HG03378 (cell line): ENCODE measurements at regions not wholly inside any gene's neighbourhood (a gene's known extent, or its start where the extent isn't known, plus 50 kb on each side); places are given as distances from the start of the nearest gene placed in this dataset.
"Not testable (repeated sequence)": the region's sequence is repeated elsewhere in the genome, so short reads cannot be mapped to it uniquely, and the experiment has no call there.

Source experiments
- ATAC-seq: cut with Tn5 transposase; IDR thresholded peaks from one replicate; pipeline ENCODE4 v1.9.1; 2021; ENCODE audit warnings: mild to moderate bottlenecking, moderate library complexity; ENCODE audit not compliant: unreplicated experiment

DNA sequence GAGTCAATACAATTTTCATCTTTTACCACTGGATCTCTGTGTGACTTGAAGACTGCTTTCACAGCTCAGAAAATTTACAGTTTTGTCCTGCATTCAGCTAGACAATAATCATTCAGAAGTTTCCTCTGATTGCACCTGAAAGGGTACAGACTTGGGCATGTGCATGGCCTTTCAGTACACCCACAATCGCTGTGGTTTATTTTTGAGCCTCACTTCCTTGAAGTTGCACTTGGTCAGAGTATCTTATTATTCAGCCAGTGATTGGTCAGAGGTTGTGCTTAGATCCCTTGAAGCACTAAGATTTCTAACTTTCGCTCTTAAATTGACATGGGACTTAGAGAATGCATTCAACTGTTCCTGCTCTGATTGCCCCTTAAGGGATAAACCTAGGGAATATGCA, 508.2 kb downstream of the FAM181B start:
- ATAC-seq = no peak

DNA sequence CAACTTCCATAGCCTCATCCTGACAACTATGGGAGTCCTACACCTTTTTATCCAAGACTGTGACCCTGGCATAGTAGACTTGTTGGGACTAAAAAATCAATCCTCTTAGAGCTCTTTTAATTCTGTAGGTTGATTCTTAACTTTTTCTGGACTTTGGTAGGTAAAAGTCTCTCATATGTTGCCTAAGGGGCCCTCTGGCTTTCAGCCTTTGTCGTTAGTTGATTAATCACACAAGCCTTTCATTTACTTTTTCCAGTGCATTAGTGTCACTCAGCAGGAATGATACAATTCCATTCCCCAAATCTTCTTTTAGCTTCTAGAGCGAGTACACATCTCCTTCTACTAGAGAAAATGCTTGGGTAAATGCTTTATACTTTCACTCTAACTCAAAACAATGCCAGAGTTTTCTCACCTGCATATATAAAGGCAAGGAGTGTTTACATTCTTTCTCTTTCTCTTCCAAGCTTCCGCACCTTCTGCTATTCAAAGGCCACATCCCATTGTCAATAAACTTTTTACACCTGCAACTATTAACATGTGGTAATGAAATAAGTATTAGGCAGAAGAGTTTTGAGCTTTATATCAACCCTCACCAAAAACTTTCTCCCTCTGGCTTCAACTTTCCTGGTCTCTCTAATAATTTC, 516.6 kb downstream of the FAM181B start:
- ATAC-seq = no peak

DNA sequence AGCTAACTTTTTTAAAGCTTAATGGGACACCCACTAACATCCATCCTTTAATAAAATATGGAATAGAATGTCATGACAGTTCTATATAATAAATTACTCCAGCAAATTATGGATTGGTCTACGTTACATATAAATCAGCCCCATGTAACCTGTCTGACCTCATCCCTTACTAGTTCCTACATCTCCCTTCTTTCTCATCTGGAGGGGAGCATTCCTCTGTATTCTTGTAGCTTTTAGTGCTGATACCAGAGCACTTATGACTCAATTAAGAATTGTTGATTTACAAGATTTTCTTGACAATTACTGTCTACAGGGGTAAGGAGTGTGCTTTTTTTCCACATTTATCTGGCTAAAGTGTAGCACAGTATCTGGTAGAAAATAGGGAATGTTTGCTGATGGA, 523.7 kb downstream of the FAM181B start:
- no peak for ATAC-seq

DNA sequence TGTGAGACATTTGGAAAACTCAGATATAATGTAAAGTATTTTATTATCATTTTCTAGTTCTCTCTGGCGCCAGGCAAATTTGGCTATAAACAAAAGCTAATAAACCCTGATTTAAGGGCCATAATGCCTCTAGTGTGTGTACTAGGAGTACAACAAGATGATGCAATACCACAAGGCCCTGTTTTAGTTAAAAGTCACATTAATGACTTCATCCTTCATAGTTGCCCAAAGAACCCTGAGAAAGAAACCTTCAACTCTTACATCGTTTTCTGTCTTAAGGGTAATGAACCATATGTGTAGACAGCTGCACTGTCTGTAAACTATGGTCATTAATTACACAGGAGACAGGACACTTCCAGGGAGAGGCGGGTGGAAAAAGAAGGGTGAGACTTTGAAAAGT, 538.4 kb downstream of the FAM181B start:
- no peak for ATAC-seq

DNA sequence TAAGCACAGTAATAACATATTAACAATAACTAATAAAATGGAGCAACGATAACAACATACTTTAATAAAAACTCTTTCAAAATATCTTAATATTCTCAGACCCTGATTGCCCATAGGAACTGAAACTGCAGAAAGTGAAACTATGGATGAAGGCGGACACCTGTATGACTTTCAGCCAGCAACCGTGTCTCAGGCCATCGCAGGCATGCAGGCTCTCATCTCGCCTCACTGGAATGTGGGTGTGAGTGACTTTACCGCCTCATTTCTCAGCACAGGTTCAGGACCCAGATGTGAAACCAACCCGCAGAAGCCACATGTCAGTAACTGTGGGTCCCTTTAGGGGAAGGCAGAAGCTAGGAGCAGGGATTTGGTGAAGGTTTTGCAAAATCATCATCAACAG, 539.1 kb downstream of the FAM181B start:
- no peak for ATAC-seq

DNA sequence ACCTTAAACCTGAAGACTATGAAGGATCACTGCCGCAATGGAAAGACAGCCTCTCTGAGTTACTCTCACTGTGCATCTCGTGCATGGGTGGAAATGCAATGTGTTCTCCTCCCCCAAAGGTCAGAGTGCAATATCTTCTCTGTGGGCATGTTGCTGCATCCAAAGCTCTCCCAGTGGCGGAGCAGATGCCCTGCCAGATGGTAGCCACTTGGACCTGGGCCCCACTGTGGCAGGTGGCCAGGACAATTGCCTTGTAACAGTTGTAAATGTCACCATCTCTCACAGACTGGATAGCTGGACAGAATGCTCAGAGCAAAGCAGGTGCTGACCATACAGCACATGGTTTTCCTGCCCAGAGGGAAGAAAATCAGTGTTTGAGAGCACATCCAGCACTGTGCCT, 542.0 kb downstream of the FAM181B start:
- ATAC-seq = no peak

DNA sequence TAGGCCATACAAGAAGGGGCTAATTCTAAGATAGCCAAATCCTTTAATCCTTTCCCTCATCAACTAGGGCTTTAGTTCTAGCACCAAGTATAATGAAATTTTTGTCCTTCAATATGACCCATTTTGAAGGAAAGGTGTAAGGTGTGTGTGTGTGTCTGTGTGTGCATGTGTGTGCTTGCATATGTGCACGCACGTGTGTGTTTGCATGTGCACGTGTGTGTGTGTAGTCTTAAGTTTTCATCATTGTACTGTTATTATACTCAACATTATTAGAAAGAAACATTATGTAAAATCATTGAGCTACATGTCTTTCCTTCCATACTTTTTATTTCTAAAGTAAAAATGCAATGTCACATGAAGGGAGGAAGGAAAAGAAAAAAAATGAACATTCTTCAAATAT, 547.7 kb downstream of the FAM181B start:
- ATAC-seq = no peak

DNA sequence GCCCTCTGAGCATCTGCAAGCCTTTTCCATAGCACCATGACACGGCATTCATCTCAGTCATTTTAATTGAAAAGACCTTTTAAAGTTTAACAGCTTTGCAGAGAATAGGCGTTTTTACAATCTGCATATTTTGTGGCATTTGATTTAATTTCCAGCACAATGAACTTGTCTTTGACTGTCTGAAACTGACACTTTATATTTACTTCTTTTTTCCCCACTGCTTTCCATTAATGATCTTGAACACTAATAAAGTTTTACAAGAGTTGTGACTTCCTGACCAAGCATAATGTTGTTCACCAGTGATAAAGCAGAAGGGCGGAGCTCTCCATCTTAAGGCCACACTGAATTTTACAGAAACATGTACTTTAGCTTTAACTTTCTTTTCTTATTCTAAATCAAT, 548.7 kb downstream of the FAM181B start:
- no peak for ATAC-seq

DNA sequence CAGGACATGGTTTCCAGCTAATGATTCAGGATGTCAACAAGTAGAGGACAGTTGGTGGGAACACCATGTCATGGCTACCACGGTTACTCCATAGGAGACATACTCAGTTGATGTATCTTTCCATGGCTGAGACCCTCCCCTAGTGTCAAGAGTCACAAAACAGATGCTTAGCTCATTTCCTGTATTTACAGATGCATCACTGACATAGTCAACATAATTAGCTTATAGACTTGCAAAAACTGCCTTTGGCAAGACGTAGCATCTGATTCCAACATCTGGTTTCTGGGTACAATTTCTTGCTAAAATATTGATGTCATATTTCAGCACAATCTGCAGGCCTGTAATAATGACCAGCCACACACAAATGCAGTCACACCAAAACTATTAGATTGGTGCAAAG, 550.3 kb downstream of the FAM181B start:
- no peak for ATAC-seq

DNA sequence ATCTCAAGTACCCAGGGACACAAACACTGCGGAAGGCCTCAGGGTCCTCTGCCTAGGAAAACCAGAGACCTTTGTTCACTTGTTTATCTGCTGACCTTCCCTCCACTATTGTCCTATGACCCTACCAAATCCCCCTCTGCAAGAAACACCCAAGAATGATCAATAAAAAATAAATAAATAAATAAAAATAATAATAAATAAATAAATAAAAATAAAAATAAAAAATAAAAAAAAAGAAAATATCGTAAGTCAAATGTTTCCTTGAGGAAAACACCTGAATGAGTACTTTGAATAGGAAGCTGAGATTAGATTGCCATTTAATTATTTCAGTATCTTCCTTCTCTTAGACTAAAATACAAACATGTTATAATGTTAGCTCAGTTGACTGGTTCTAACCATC, 551.0 kb downstream of the FAM181B start:
- not testable (repeated sequence) for ATAC-seq

DNA sequence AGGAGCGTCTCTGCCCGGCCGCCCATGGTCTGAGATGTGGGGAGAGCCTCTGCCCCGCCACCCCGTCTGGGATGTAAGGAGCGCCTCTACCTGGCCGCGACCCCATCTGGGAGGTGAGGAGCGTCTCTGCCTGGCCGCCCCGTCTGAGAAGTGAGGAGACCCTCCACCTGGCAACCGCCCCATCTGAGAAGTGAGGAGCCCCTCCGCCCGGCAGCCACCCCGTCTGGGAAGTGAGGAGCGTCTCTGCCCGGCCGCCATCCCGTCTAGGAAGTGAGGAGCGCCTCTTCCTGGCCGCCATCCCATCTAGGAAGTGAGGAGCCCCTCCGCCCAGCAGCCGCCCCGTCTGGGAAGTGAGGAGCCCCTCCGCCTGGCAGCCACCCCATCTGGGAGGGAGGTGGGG, 551.9 kb downstream of the FAM181B start:
- ATAC-seq = not testable (repeated sequence)

DNA sequence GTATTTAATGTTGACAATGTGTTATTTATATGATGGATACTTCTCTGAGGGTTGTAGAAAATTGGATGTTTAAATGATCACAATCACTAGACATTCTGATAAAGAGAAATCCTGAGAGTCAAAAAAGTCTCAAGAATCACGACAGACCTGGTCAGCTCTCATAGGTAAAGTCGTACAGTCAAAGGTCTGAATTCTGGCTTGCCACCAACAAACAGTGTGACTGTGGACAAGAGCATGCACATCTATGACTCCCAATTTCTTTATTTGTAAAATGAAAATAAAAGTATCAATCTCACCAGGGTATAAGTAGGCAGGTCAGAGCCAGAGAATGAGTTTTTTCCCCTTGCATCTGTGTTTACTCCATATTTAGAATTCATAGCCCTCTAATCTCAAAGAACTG, 556.7 kb downstream of the FAM181B start:
- no peak for ATAC-seq

DNA sequence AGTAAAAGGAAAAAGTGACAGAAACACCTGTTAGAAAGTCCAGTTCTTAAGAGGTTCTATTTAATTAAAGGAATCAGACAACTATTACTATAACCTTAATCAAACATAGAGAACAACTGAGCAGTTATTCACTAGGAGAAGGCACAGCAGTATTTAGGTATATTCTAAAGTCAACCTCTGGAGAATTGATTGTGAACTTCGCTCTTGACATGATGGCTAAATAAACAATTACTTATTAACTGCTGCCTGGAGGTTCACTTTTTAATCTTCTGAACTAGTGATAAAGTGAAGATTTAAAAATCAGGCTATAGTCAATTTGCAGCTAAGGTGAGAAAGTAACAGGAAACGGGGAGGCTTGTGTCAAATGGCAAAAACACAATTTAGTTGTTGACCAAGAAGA, 557.3 kb downstream of the FAM181B start:
- no peak for ATAC-seq

DNA sequence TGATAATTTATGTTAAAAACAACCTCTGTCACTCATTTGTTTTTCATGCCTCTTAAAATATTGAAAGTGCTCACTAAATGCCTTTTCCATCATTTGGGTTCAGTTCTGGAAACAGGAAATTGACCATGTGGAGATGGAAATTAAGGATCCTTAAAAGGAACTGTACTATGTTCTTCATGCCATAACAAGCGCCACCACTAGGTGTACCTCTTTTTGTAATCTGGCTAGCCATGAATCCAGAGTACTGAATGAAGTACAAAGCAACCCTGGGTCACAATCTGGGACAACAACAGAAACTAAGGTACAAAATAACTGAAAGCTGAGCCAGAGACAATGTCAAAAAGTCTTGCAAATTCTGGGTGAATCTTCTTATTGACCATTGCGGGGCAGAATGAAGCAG, 559.1 kb downstream of the FAM181B start:
- ATAC-seq = no peak

DNA sequence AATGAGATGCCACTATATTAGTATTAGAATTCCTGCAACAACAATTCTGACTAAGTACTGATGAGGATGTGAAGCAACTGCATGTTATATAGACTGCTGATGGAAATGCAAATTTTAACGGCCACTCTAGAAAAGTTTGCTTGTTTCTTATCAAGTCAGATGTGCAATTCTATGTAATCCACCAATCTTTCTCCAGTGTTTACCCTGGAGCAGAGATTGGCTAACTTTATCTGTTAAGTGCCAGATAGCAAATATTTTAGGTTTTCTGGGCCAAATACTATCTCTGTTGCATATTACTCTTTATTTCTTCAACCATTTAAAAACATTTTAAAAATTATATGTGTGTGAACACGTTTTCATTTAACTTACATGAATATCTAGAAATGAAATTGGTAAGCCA, 586.9 kb downstream of the FAM181B start:
- no peak for ATAC-seq

DNA sequence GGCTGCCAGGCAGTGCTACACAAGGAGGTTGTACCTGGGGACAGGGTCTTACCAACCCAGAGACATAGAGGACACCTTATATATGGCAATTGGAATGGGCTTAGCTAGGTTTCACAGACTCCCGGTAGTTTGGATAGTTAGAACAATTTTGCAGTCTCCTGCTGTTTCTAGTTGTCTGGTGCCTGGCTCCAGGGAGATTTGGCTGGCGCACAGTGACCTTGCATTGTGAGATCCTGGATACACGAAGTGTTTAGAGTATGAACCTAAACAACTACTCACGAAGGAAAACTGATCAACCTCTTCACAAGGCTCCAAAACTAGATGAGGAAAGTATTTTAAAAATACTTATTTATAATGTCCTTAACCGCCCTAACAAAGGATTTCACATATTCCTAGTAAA, 614.7 kb downstream of the FAM181B start:
- ATAC-seq = no peak

DNA sequence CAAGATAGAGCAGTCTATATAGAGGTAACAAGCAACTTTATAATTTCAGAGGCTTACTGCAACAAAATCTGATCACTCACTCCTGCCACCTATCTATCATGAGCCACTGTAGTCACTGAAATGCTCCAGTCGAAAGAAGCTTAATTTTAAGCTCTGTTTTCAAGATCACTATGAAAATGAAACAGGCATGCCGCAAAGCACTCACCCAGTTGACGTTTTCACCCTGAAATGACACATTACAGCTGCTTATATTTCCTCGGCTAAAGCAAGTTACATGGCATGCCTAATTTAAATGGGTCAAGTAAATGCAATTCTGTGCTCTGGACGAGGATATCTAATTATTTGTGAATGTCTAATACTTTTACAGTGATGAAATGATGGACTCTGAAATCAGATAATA, 616.3 kb downstream of the FAM181B start:
- no peak for ATAC-seq

DNA sequence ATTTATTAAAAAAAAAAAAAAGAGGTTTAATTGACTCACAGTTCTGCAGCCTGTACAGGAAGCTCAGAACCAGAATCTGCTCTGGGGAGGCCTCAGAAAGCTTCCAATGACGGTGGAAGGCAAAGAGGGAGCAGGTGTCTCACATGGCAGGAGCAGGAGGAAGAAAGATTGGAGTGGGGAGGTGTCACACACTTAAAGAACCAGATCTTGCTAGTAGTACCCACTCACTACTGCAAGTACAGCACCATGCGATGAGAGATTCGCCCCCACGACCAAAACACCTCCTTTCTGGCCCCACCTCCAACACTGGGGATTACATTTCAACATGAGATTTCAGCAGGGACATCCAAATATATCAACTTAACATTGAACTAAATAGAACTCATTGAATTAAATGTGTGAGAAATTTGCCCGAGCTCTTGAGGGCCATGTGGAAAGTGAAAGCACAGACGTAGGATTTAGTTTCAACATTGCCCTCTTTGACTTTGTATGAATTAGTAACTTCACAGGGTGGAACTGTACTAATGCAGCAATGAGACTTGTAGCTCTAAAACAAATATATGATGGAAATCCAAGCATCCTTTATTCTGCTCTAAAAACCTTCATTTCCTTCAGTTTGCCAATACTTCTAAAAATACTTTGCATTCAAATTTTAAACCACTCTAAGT, 628.2 kb downstream of the FAM181B start:
- no peak for ATAC-seq

DNA sequence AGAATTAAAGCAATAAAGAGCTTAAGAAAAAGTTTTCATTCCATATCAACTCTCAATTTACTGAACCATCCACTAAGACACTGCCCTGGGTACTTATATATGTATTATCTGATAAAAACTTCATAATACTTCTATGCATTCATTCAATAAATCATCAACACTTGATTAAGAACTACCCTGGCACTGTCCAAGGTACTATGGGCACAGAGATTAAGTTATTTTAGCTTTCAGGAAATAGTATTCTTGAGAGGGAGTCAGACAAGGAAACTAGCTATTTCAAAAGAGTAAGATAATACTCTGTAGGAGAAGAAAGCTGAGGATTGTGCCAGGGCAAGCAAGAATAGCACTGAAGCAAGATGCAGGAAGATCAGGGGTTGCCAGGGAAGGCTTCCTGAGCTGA, 640.8 kb downstream of the FAM181B start:
- ATAC-seq = no peak

DNA sequence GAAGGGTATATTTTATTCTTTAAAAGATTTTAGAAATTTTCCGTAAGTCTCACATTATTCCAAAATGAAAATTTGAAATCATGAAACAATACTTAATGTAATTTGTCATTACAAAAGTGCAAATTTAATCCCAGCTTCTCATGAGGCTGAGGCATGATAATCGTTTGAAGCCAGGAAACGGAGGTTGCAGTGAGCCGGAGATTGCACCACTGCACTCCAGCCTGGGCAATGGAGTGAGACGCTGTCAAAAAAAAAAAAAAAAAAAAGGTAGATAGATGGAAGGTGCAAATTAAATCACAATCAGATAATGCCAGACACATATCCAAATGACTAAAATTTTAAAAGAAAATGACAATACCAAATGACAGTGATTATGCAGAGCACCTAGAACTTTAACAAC, 644.2 kb downstream of the FAM181B start:
- no peak for ATAC-seq

DNA sequence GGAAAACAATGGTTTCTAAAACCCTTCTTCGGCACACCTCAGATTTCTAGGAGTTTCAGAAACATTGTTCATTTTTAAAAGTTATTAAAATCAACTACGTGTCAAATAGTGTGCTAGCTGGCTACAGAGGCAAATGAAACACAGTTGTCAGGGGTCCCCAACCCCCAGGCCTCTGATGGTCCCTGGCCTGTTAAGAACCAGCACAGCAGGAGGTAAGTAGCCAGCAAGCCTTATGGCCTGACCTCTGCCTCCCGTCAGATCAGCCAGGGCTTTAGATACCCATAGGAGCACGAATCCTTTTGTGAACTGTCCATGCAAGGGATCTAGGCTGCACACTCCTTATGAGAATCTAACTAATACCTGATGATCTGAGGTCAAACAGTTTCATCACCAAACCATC, 648.2 kb downstream of the FAM181B start:
- no peak for ATAC-seq

DNA sequence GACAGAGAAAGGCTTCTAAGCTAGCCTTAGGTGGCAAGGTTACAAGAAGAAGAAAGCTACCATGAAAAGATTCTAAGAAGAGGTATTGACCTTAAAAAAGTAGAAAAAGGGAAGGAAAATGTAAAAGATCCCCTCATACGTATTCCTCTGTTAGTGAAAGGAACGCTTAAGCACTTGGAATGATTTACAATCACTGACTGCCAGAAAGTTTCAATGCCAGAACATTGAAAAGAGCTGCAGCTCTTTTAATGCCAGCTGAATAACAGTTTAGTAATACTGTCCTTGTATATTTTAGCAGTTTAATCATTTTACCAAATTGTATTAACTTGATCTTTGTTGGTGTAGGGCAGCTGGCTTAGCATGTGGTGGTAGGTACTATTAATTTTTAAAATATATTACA, 650.7 kb downstream of the FAM181B start:
- ATAC-seq = no peak

DNA sequence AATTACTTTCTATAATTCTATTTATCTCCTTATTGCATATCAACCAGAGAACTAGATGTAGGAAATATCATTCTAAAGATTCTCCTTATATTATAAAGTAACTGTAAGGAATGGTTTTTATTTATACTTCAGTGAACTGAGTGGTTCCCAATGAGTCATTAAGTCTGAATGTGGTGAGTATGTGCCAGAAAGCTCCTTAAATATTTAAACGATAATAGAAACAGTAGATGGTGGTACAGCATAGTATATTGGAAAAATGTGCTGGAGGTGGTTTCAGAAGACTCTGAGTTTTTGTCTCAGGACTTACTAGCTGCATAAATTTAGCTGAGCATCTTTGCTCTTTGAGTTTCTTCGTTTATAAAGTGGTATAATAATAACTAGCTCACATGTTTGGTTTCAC, 653.5 kb downstream of the FAM181B start:
- no peak for ATAC-seq
